ENCODE measurements at regions not wholly inside any gene's neighbourhood (a gene's known extent, or its start where the extent isn't known, plus 50 kb on each side); places are given as distances from the start of the nearest gene placed in this dataset.

- no peak overlapping the region for H3K9ac ChIP-seq (ENCODE audit: insufficient read depth, low read depth, low read length)
- in situ Hi-C loops (cut with HindIII; ENCODE audit: extremely low pct_ligation_motif_present, low pct_unique_long_range_greater_than_20kb), result no loop called here
- ChIA-PET POLR2A (no interaction called here), CTCF (ENCODE audit: low intra/inter-chr PET ratio, low total read pairs) (no interaction called here)
- no peaks in the 10 kb centered on the region for H4K20me1 ChIP-seq (ENCODE audit: insufficient read depth, low read length)
- H3K36me3 ChIP-seq (replicated peaks in 1 of 2; ENCODE audit: control insufficient read depth in 1 of 2, insufficient read depth in 2 of 2, low read length in 2 of 2), result no peaks in the 10 kb centered on the region
- H3K4me1 ChIP-seq (ENCODE audit: insufficient read depth, low read length), result no peaks in the 10 kb centered on the region
- no peak for ATAC-seq
- H3K27ac ChIP-seq (ENCODE audit: extremely low read length, insufficient read depth, low read length), result no peak overlapping the region
- no peak for FAIRE-seq
- no peak for TF ChIP-seq MBNL3 (CRISPR knock-in tag; conservative IDR thresholded peaks at IDR 0.05)
- TF ChIP-seq SOX13 (IDR thresholded peaks at IDR 0.05), result no peak
- no peak for TF ChIP-seq SOX13 (CRISPR knock-in tag; conservative IDR thresholded peaks at IDR 0.05 in 1 of 2, IDR thresholded peaks at IDR 0.05 in 1 of 2)
- no peak for TF ChIP-seq PRDM10 (CRISPR knock-in tag; IDR thresholded peaks at IDR 0.05; ENCODE audit: low read depth)
- TF ChIP-seq, protein P1, sequence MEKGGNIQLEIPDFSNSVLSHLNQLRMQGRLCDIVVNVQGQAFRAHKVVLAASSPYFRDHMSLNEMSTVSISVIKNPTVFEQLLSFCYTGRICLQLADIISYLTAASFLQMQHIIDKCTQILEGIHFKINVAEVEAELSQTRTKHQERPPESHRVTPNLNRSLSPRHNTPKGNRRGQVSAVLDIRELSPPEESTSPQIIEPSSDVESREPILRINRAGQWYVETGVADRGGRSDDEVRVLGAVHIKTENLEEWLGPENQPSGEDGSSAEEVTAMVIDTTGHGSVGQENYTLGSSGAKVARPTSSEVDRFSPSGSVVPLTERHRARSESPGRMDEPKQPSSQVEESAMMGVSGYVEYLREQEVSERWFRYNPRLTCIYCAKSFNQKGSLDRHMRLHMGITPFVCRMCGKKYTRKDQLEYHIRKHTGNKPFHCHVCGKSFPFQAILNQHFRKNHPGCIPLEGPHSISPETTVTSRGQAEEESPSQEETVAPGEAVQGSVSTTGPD (CRISPR knock-in tag; IDR thresholded peaks at IDR 0.05), result no peak
- TF ChIP-seq ZNF713 (CRISPR knock-in tag; IDR thresholded peaks at IDR 0.05), result no peak
- TF ChIP-seq ZNF678 (CRISPR knock-in tag; IDR thresholded peaks at IDR 0.05), result no peak
- TF ChIP-seq REXO4 (CRISPR knock-in tag; IDR thresholded peaks at IDR 0.05; ENCODE audit: borderline replicate concordance), result no peak
- no peak for TF ChIP-seq CHD4 (IDR thresholded peaks at IDR 0.05; ENCODE audit: borderline replicate concordance, low read length)
- TF ChIP-seq ATF4 (CRISPR knock-in tag; IDR thresholded peaks at IDR 0.05), result no peak
- H3K9me3 ChIP-seq (ENCODE audit: low read length), result 0 out of 2 replicates have a peak, but pooled peaks cover under 1% of the 10 kb centered on the region
- no peak overlapping the region for H3K4me3 ChIP-seq (replicated peaks in 1 of 3; ENCODE audit: insufficient read depth in 1 of 3, low read depth in 2 of 3, low read length in 3 of 3)
- no peaks in the 10 kb centered on the region for H3K79me2 ChIP-seq (ENCODE audit: insufficient read depth, low read length)
- no peak overlapping the region for H2AFZ ChIP-seq (ENCODE audit: low read length)
- BruUV-seq (replicated peaks), result no TSS peak
- intact Hi-C loops (cut with micrococcal nuclease; ENCODE audit: unreplicated experiment), result loop anchor here (10.0 kb wide), 1 partner anchor 324 kb away; no protein-coding TSS in a partner anchor
- no peak overlapping the region for H3K4me2 ChIP-seq (ENCODE audit: low read depth, low read length)
- DNase-seq (ENCODE audit: low spot score), result no peak
- H3K27me3 ChIP-seq (ENCODE audit: control insufficient read depth in 1 of 2, insufficient read depth in 2 of 2, low read length in 2 of 2), result no peaks in the 10 kb centered on the region
These were observed 204.5 kb upstream of the RHOBTB1 start for GRCh38 chr10:61148451-61148850.
